ENCODE measurements at regions not wholly inside any gene's neighbourhood (a gene's known extent, or its start where the extent isn't known, plus 50 kb on each side); places are given as distances from the start of the nearest gene placed in this dataset.
"Not testable (repeated sequence)": the region's sequence is repeated elsewhere in the genome, so short reads cannot be mapped to it uniquely, and the experiment has no call there.

- no peak for DNase-seq (ENCODE audit: low read depth)
- no peak for TF ChIP-seq CTCF (IDR thresholded peaks at IDR 0.05; ENCODE audit: control insufficient read depth, extremely low read depth, insufficient read depth)
- no peak overlapping the region for H3K4me3 ChIP-seq (ENCODE audit: low read depth, low read length)
Observed at GRCh38 chr7:148489678-148490077, 100.9 kb upstream of the C7orf33 start.

GRCh38 chr7:148492157-148492860 is 98.3 kb upstream of the C7orf33 start:
- DNase-seq (ENCODE audit: low read depth): no peak
- H3K4me3 ChIP-seq (ENCODE audit: low read depth, low read length): no peak overlapping the region
- no peak for TF ChIP-seq CTCF (IDR thresholded peaks at IDR 0.05; ENCODE audit: control insufficient read depth, extremely low read depth, insufficient read depth)

- H3K4me3 ChIP-seq (ENCODE audit: low read depth, low read length): no peak overlapping the region
- no peak for DNase-seq (ENCODE audit: low read depth)
- no peak for TF ChIP-seq CTCF (IDR thresholded peaks at IDR 0.05; ENCODE audit: control insufficient read depth, extremely low read depth, insufficient read depth)
Observed at GRCh38 chr7:148495605-148496004, 95.0 kb upstream of the C7orf33 start.

GRCh38 chr7:148500978-148501377 is 89.6 kb upstream of the C7orf33 start:
- no peak for DNase-seq (ENCODE audit: low read depth)
- TF ChIP-seq CTCF (IDR thresholded peaks at IDR 0.05; ENCODE audit: control insufficient read depth, extremely low read depth, insufficient read depth): no peak
- H3K4me3 ChIP-seq (ENCODE audit: low read depth, low read length): no peak overlapping the region

- peak; percentile 84 for TF ChIP-seq CTCF (IDR thresholded peaks at IDR 0.05; ENCODE audit: control insufficient read depth, extremely low read depth, insufficient read depth)
- H3K4me3 ChIP-seq (ENCODE audit: low read depth, low read length): no peak overlapping the region
- DNase-seq (ENCODE audit: low read depth): no peak
Observed at GRCh38 chr7:148503900-148504487, 86.6 kb upstream of the C7orf33 start.

GRCh38 chr7:148505645-148506375 is 84.8 kb upstream of the C7orf33 start:
- no peak overlapping the region for H3K4me3 ChIP-seq (ENCODE audit: low read depth, low read length)
- no peak for TF ChIP-seq CTCF (IDR thresholded peaks at IDR 0.05; ENCODE audit: control insufficient read depth, extremely low read depth, insufficient read depth)

GRCh38 chr7:148507064-148507573 is 83.4 kb upstream of the C7orf33 start:
- DNase-seq (ENCODE audit: low read depth); H3K4me3 ChIP-seq (ENCODE audit: low read depth, low read length): not testable (repeated sequence)

More at GRCh38 chr7:148505645-148506375, 84.8 kb upstream of the C7orf33 start:
- no peak for DNase-seq (ENCODE audit: low read depth)
